ENCODE measurements at regions not wholly inside any gene's neighbourhood (a gene's known extent, or its start where the extent isn't known, plus 50 kb on each side); places are given as distances from the start of the nearest gene placed in this dataset.

DNA sequence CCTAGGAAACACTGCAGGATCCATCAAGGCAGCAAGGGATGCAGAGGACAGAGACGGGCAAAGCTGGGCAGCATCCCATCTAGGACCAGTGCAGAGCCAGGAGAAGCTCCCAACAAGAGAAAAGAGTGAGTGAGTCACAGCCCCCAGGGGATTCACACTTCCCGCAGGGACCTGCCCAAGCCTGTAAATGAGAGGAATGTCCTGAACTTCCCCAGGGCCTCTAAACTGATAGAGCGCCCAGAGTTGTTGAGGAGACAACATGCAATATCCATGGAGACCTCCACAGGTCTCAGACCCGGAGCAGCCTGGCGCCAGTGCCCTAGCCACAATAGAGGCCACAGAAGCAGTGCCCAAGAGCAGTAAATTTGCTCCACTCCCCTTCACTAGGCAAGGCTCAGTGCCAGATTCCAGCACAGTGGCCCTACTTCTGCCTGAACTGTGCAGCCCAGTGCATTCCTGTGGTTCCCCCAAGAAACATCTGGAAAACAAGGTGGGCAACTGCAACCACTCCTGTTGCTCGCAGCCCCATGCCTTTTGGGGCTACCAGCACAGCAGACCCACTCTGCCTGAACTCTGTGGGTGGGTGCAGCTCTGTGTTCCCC is 567.5 kb downstream of the POM121L12 start:
- TF ChIP-seq POLR2AphosphoS5 (IDR thresholded peaks at IDR 0.05; ENCODE audit: low read depth, low read length), result no peak
- no peak for TF ChIP-seq TAF1 (IDR thresholded peaks at IDR 0.05; ENCODE audit: low read depth, low read length)
